ENCODE measurements at regions not wholly inside any gene's neighbourhood (a gene's known extent, or its start where the extent isn't known, plus 50 kb on each side); places are given as distances from the start of the nearest gene placed in this dataset.

GRCh38 chr2:238771218-238771617 lies 76.7 kb upstream of the TWIST2 start:
- DNase-seq (ENCODE audit: low spot score in 2 of 2, unreplicated experiment in 2 of 2): no peak
- H3K4me1 Mint-ChIP-seq: peaks cover 9% of the 10 kb centered on the region
- no peaks in the 10 kb centered on the region for H3K36me3 Mint-ChIP-seq
- H3K9me3 Mint-ChIP-seq: no peaks in the 10 kb centered on the region
- no peak overlapping the region for H3K27ac Mint-ChIP-seq
- peaks cover 82% of the 10 kb centered on the region for H3K27me3 Mint-ChIP-seq (ENCODE audit: low read depth)
- H3K4me3 Mint-ChIP-seq: no peak overlapping the region
- TF ChIP-seq, protein P1, sequence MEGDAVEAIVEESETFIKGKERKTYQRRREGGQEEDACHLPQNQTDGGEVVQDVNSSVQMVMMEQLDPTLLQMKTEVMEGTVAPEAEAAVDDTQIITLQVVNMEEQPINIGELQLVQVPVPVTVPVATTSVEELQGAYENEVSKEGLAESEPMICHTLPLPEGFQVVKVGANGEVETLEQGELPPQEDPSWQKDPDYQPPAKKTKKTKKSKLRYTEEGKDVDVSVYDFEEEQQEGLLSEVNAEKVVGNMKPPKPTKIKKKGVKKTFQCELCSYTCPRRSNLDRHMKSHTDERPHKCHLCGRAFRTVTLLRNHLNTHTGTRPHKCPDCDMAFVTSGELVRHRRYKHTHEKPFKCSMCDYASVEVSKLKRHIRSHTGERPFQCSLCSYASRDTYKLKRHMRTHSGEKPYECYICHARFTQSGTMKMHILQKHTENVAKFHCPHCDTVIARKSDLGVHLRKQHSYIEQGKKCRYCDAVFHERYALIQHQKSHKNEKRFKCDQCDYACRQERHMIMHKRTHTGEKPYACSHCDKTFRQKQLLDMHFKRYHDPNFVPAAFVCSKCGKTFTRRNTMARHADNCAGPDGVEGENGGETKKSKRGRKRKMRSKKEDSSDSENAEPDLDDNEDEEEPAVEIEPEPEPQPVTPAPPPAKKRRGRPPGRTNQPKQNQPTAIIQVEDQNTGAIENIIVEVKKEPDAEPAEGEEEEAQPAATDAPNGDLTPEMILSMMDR (IDR thresholded peaks at IDR 0.05; ENCODE audit: unreplicated experiment): no peak

- TF ChIP-seq, protein P1 (IDR thresholded peaks at IDR 0.05; ENCODE audit: unreplicated experiment): no peak
- no peak for DNase-seq (ENCODE audit: low spot score in 2 of 2, unreplicated experiment in 2 of 2)
- H3K27me3 Mint-ChIP-seq (ENCODE audit: low read depth): peaks cover 78% of the 10 kb centered on the region
- H3K4me3 Mint-ChIP-seq: no peak overlapping the region
- no peaks in the 10 kb centered on the region for H3K9me3 Mint-ChIP-seq
- H3K36me3 Mint-ChIP-seq: no peaks in the 10 kb centered on the region
- H3K27ac Mint-ChIP-seq: no peak overlapping the region
- H3K4me1 Mint-ChIP-seq: peaks cover 9% of the 10 kb centered on the region
Observed at GRCh38 chr2:238771639-238772038, 76.2 kb upstream of the TWIST2 start.

DNA sequence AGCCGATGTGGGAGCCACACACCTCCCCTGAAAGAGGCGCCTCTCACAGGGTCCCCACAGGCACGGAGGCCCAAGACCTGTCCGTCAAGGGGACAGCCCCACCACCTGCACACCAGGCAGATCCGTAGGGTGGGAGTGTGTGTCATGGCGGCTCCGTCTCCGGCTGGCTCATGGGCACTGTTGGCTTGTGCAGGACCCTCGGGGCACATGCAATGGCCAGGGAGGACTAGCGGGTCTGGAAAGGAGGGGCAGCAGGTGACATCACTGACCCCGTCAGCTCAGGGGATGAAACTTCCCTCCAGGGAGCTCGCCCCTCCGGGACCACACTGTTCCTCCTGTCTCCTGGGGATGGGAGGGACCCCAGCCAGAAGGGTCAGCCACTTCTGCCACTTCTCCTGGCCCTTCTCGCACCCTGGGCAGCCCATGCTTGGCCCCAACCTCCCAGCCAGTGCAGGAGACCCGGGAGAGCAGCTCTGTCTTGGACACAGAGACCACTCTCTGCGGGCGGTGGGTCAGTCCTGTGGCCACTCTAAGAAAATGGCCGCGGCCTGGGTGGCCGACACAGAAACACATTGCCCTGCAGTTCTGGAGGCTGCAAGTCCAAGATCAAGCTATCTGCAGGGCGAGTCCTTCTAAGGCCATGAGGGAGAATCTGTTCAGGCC lies 75.1 kb upstream of the TWIST2 start:
- no peak overlapping the region for H3K27ac Mint-ChIP-seq
- peaks cover 9% of the 10 kb centered on the region for H3K4me1 Mint-ChIP-seq
- TF ChIP-seq, protein P1 (IDR thresholded peaks at IDR 0.05; ENCODE audit: unreplicated experiment): no peak
- peaks cover 67% of the 10 kb centered on the region for H3K27me3 Mint-ChIP-seq (ENCODE audit: low read depth)
- no peaks in the 10 kb centered on the region for H3K9me3 Mint-ChIP-seq
- H3K36me3 Mint-ChIP-seq: no peaks in the 10 kb centered on the region
- no peak for DNase-seq (ENCODE audit: low spot score in 2 of 2, unreplicated experiment in 2 of 2)
- no peak overlapping the region for H3K4me3 Mint-ChIP-seq

DNA sequence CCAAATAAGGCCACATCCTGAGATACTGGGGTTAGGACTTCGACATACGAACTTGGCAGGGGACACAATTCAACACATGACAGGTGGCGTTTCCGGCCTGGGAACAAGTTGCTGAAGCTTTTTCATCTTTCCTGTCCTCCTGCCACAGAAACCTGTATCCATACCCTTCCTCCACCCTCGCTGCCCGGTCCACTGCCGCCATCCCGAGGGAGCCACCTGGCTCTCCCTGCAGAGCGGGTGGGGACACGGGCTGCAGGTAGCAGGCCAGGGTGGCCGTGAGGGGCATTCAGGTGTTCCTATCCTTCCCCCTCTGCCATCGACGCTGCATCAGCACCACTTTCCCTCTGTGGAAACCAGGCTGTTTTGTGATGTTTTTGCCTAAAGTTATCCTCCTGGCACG lies 74.4 kb upstream of the TWIST2 start:
- TF ChIP-seq, protein P1 (IDR thresholded peaks at IDR 0.05; ENCODE audit: unreplicated experiment): no peak
- DNase-seq (ENCODE audit: low spot score in 2 of 2, unreplicated experiment in 2 of 2): no peak
- Mint-ChIP-seq H3K27ac (no peak overlapping the region), H3K4me1 (peaks cover 9% of the 10 kb centered on the region), H3K9me3 (no peaks in the 10 kb centered on the region), H3K27me3 (ENCODE audit: low read depth) (peaks cover 61% of the 10 kb centered on the region), H3K36me3 (no peaks in the 10 kb centered on the region), H3K4me3 (no peak overlapping the region)

DNA sequence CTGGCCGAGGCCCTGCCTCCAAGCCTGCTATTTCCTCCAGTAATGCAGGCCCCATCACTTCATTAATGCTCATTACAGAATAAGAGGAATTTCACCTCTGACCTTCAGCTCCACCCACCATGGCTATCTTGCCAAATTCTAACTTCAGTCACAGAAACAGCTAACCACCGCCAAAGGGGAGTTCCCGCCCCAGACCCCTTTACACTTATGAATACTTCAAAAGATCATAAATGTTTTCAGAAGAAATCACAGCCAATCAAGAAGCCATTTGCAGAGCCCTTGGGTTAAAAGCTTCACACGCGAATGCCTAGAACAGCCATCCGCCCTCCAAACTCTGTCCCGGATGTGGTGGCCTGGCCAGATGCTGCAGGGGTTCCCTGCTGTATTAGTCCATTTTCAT lies 73.8 kb upstream of the TWIST2 start:
- H3K4me1 Mint-ChIP-seq: peaks cover 9% of the 10 kb centered on the region
- TF ChIP-seq, protein P1 (IDR thresholded peaks at IDR 0.05; ENCODE audit: unreplicated experiment): no peak
- H3K27ac Mint-ChIP-seq: peak overlapping the region; percentile 52
- DNase-seq (ENCODE audit: low spot score in 2 of 2, unreplicated experiment in 2 of 2): no peak
- no peaks in the 10 kb centered on the region for H3K36me3 Mint-ChIP-seq
- H3K9me3 Mint-ChIP-seq: no peaks in the 10 kb centered on the region
- no peak overlapping the region for H3K4me3 Mint-ChIP-seq
- H3K27me3 Mint-ChIP-seq (ENCODE audit: low read depth): peaks cover 55% of the 10 kb centered on the region
